GM21447 (cell line): ENCODE measurements at regions not wholly inside any gene's neighbourhood (a gene's known extent, or its start where the extent isn't known, plus 50 kb on each side); places are given as distances from the start of the nearest gene placed in this dataset.
"Not testable (repeated sequence)": the region's sequence is repeated elsewhere in the genome, so short reads cannot be mapped to it uniquely, and the experiment has no call there.

Experiments
- ATAC-seq: cut with Tn5 transposase; IDR thresholded peaks from one replicate; pipeline ENCODE4 v1.9.1; 2021; ENCODE audit not compliant: unreplicated experiment

- no peak for ATAC-seq
Measured at GRCh38 chr5:117759849-117760499, 1185.4 kb upstream of the SEMA6A start.

GRCh38 chr5:117752403-117752802 lies 1177.8 kb upstream of the SEMA6A start:
- ATAC-seq = no peak

GRCh38 chr5:117748336-117748735 lies 1173.7 kb upstream of the SEMA6A start:
- no peak for ATAC-seq

- ATAC-seq = no peak
Measured at GRCh38 chr5:117743337-117743736, 1168.7 kb upstream of the SEMA6A start.

GRCh38 chr5:117741655-117742206 lies 1167.1 kb upstream of the SEMA6A start:
- no peak for ATAC-seq

GRCh38 chr5:117740268-117740667 lies 1165.6 kb upstream of the SEMA6A start:
- no peak for ATAC-seq

GRCh38 chr5:117738571-117738970 lies 1163.9 kb upstream of the SEMA6A start:
- ATAC-seq = no peak

- ATAC-seq = no peak
Measured at GRCh38 chr5:117736698-117737097, 1162.1 kb upstream of the SEMA6A start.

- ATAC-seq = no peak
Measured at GRCh38 chr5:117734056-117734455, 1159.4 kb upstream of the SEMA6A start.

- ATAC-seq = no peak
Measured at GRCh38 chr5:117733051-117733450, 1158.4 kb upstream of the SEMA6A start.

- ATAC-seq = no peak
Measured at GRCh38 chr5:117732264-117732663, 1157.6 kb upstream of the SEMA6A start.

GRCh38 chr5:117731446-117731845 lies 1156.8 kb upstream of the SEMA6A start:
- no peak for ATAC-seq

GRCh38 chr5:117720784-117721183 lies 1146.2 kb upstream of the SEMA6A start:
- ATAC-seq = not testable (repeated sequence)

GRCh38 chr5:117719413-117719812 lies 1144.8 kb upstream of the SEMA6A start:
- no peak for ATAC-seq

- ATAC-seq = no peak
Measured at GRCh38 chr5:117713585-117714198, 1139.1 kb upstream of the SEMA6A start.

GRCh38 chr5:117701062-117701461 lies 1126.4 kb upstream of the SEMA6A start:
- ATAC-seq = no peak

- no peak for ATAC-seq
Measured at GRCh38 chr5:117692606-117693005, 1118.0 kb upstream of the SEMA6A start.

- ATAC-seq = no peak
Measured at GRCh38 chr5:117691081-117691870, 1116.7 kb upstream of the SEMA6A start.

GRCh38 chr5:117690612-117691011 lies 1116.0 kb upstream of the SEMA6A start:
- ATAC-seq = no peak

GRCh38 chr5:117686926-117687325 lies 1112.3 kb upstream of the SEMA6A start:
- ATAC-seq = no peak

GRCh38 chr5:117682416-117682815 lies 1107.8 kb upstream of the SEMA6A start:
- ATAC-seq = no peak
